GM21526 (cell line): ENCODE measurements at regions not wholly inside any gene's neighbourhood (a gene's known extent, or its start where the extent isn't known, plus 50 kb on each side); places are given as distances from the start of the nearest gene placed in this dataset.
"Not testable (repeated sequence)": the region's sequence is repeated elsewhere in the genome, so short reads cannot be mapped to it uniquely, and the experiment has no call there.

ENCODE experiments used
- ATAC-seq: cut with Tn5 transposase; IDR thresholded peaks from one replicate; pipeline ENCODE4 v1.9.1; 2021; ENCODE audit warnings: moderate library complexity; ENCODE audit not compliant: unreplicated experiment, low FRiP score

GRCh38 chr4:119437515-119437914, 115.6 kb upstream of the FABP2 start:
- ATAC-seq, result not testable (repeated sequence)

GRCh38 chr4:119408561-119409224, 86.8 kb upstream of the FABP2 start:
- not testable (repeated sequence) for ATAC-seq

GRCh38 chr4:119406721-119407460, 85.0 kb upstream of the FABP2 start:
- ATAC-seq, result not testable (repeated sequence)

GRCh38 chr4:119406041-119406440, 84.1 kb upstream of the FABP2 start:
- ATAC-seq, result not testable (repeated sequence)

GRCh38 chr4:119402322-119403308, 80.7 kb upstream of the FABP2 start:
- ATAC-seq, result peak; percentile 89

GRCh38 chr4:119395701-119396100, 73.8 kb upstream of the FABP2 start:
- ATAC-seq, result not testable (repeated sequence)

GRCh38 chr4:119394826-119395225, 72.9 kb upstream of the FABP2 start:
- no peak for ATAC-seq

GRCh38 chr4:119388791-119389190, 66.9 kb upstream of the FABP2 start:
- ATAC-seq, result not testable (repeated sequence)

- not testable (repeated sequence) for ATAC-seq
These were observed 52.7 kb upstream of the FABP2 start for GRCh38 chr4:119374616-119375015.

GRCh38 chr4:119372316-119373062, 50.6 kb upstream of the FABP2 start:
- not testable (repeated sequence) for ATAC-seq
